Neural cell (in vitro differentiated cells): ENCODE measurements at regions not wholly inside any gene's neighbourhood (a gene's known extent, or its start where the extent isn't known, plus 50 kb on each side); places are given as distances from the start of the nearest gene placed in this dataset.

Source experiments
- CTCF ChIP-seq: fragments of 450-650 bp; IDR thresholded peaks from 2 replicates; pipeline ENCODE4 v1.5.1; 2014; ENCODE audit warnings: antibody characterized with exemption, mild to moderate bottlenecking, moderate library complexity; ENCODE audit not compliant: poor library complexity, severe bottlenecking
- POLR2AphosphoS5 ChIP-seq: IDR thresholded peaks from 2 replicates; pipeline ENCODE4 v1.6.1; 2012
- RAD21 ChIP-seq: fragments of 450-650 bp; conservative IDR thresholded peaks from 2 replicates; pipeline ENCODE4 v1.6.1; 2014; ENCODE audit warnings: antibody characterized with exemption, mild to moderate bottlenecking, moderate library complexity
- SMC3 ChIP-seq: fragments of 450-650 bp; conservative IDR thresholded peaks from 2 replicates; pipeline ENCODE4 v1.6.1; 2014; ENCODE audit warnings: antibody characterized with exemption, mild to moderate bottlenecking, moderate library complexity; ENCODE audit not compliant: poor library complexity

GRCh38 chr7:67875558-67875957, 878.9 kb downstream of the TYW1 start:
- TF ChIP-seq RAD21 (no peak), CTCF (no peak), SMC3 (no peak), POLR2AphosphoS5 (peak; percentile 56)
